HL-60 (cell line): ENCODE measurements at regions not wholly inside any gene's neighbourhood (a gene's known extent, or its start where the extent isn't known, plus 50 kb on each side); places are given as distances from the start of the nearest gene placed in this dataset.

Experiments
- CTCF ChIP-seq: IDR thresholded peaks from one replicate; pipeline ENCODE4 v1.5.1; 2011; ENCODE audit warnings: low read length, control low read depth, inconsistent platforms; ENCODE audit not compliant: insufficient read depth
- GABPA ChIP-seq: IDR thresholded peaks from 2 replicates; pipeline ENCODE4 v1.6.1; 2012; ENCODE audit warnings: low read depth
- POLR2AphosphoS5 ChIP-seq: IDR thresholded peaks from 2 replicates; pipeline ENCODE4 v1.6.1; 2012; ENCODE audit warnings: low read depth
- REST ChIP-seq: IDR thresholded peaks from 2 replicates; pipeline ENCODE4 v1.6.1; 2012; ENCODE audit warnings: low read depth; ENCODE audit not compliant: insufficient replicate concordance

GRCh38 chr10:111926286-111926685 lies 257.3 kb downstream of the GPAM start:
- TF ChIP-seq GABPA (no peak), POLR2AphosphoS5 (no peak), CTCF (no peak), REST (no peak)
